Keratinocyte (primary cell): ENCODE measurements at regions not wholly inside any gene's neighbourhood (a gene's known extent, or its start where the extent isn't known, plus 50 kb on each side); places are given as distances from the start of the nearest gene placed in this dataset.

Experiments used
- CTCF ChIP-seq, 3 experiments: IDR thresholded peaks in 1 of 3; conservative IDR thresholded peaks in 1 of 3; optimal IDR thresholded peaks in 1 of 3; 2 replicates in 2 of 3; 3 replicates in 1 of 3; pipeline versions ENCODE3 to v1.5.1; 2011; ENCODE audit warnings: low read length in 3 of 3, mild to moderate bottlenecking in 3 of 3, moderate library complexity in 2 of 3, control low read depth in 1 of 3, inconsistent platforms in 1 of 3; ENCODE audit not compliant: insufficient read depth in 2 of 3; ENCODE audit errors: extremely low read depth in 1 of 3
- EZH2 ChIP-seq: IDR thresholded peaks from one replicate; pipeline ENCODE4 v1.6.1; 2012; ENCODE audit warnings: inconsistent platforms, mild to moderate bottlenecking, low read length, moderate library complexity

GRCh38 chr2:35063836-35064235 lies 1291.7 kb upstream of the CRIM1 start:
- TF ChIP-seq CTCF (optimal IDR thresholded peaks at IDR 0.05 in 1 of 3, IDR thresholded peaks at IDR 0.05 in 1 of 3, conservative IDR thresholded peaks at IDR 0.05 in 1 of 3; ENCODE audit: extremely low read depth in 1 of 3, insufficient read depth in 2 of 3, low read length in 3 of 3), result no peak
- no peak for TF ChIP-seq EZH2
